ENCODE measurements at regions not wholly inside any gene's neighbourhood (a gene's known extent, or its start where the extent isn't known, plus 50 kb on each side); places are given as distances from the start of the nearest gene placed in this dataset.

DNA sequence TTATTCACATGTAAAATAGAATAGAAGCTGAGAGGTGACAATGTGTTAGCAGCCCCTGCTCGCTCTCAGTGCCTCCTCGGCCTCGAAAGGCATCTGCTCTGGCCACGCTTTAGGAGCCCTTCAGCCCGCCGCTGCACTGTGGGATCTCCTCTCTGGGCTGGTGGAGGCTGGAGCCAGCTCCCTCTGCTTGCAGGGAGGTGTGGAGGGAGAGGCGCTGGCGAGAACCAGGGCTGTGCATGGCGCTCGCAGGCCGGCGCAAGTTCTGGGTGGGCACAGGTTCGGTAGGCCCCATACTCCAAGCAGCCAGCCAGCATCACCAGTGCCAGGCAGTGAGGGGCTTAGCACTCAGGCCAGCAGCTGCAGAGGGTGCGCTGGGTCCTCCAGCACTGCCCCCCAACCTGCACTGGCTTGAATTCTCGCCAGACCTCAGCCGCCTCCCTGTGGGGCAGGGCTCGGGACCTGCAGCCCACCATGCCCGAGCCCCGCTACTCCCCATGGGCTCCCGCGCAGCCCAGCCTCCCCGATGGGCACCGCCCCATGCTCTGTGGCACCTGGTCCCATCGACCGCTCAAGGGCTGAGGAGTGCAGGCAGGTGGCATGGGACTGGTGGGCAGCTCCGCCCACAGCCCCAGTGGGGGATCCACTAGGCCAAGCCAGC is 1346.7 kb upstream of the IGFBP7 start:
- BruUV-seq (replicated peaks): no TSS peak
- H3K36me3 ChIP-seq (ENCODE audit: control insufficient read depth in 2 of 2, insufficient read depth in 2 of 2, low read length in 1 of 2): no peaks in the 10 kb centered on the region
- no peaks in the 10 kb centered on the region for H4K20me1 ChIP-seq (ENCODE audit: control insufficient read depth, insufficient read depth)
- no peak overlapping the region for H3K9ac ChIP-seq (ENCODE audit: control insufficient read depth, insufficient read depth, low read length)
- CTCF ChIA-PET: interaction anchor here (0.6 kb wide), 1 partner anchor 336 kb away, joined by 3 read pairs; no protein-coding TSS in a partner anchor
- no peak overlapping the region for H3K4me2 ChIP-seq (ENCODE audit: control insufficient read depth, insufficient read depth)
- no peaks in the 10 kb centered on the region for H3K79me2 ChIP-seq (ENCODE audit: control insufficient read depth, insufficient read depth, low read length)
- TF ChIP-seq TARDBP (IDR thresholded peaks at IDR 0.05; ENCODE audit: borderline replicate concordance): no peak
- no peak for TF ChIP-seq RAD51 (IDR thresholded peaks at IDR 0.05)
- TF ChIP-seq, protein P1, sequence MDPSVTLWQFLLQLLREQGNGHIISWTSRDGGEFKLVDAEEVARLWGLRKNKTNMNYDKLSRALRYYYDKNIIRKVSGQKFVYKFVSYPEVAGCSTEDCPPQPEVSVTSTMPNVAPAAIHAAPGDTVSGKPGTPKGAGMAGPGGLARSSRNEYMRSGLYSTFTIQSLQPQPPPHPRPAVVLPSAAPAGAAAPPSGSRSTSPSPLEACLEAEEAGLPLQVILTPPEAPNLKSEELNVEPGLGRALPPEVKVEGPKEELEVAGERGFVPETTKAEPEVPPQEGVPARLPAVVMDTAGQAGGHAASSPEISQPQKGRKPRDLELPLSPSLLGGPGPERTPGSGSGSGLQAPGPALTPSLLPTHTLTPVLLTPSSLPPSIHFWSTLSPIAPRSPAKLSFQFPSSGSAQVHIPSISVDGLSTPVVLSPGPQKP (IDR thresholded peaks at IDR 0.05; ENCODE audit: low read depth, low read length): no peak
- TF ChIP-seq ZNF207 (IDR thresholded peaks at IDR 0.05; ENCODE audit: borderline replicate concordance): no peak
- TF ChIP-seq, protein P2, sequence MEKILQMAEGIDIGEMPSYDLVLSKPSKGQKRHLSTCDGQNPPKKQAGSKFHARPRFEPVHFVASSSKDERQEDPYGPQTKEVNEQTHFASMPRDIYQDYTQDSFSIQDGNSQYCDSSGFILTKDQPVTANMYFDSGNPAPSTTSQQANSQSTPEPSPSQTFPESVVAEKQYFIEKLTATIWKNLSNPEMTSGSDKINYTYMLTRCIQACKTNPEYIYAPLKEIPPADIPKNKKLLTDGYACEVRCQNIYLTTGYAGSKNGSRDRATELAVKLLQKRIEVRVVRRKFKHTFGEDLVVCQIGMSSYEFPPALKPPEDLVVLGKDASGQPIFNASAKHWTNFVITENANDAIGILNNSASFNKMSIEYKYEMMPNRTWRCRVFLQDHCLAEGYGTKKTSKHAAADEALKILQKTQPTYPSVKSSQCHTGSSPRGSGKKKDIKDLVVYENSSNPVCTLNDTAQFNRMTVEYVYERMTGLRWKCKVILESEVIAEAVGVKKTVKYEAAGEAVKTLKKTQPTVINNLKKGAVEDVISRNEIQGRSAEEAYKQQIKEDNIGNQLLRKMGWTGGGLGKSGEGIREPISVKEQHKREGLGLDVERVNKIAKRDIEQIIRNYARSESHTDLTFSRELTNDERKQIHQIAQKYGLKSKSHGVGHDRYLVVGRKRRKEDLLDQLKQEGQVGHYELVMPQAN (conservative IDR thresholded peaks at IDR 0.05): no peak
- TF ChIP-seq, protein P3, sequence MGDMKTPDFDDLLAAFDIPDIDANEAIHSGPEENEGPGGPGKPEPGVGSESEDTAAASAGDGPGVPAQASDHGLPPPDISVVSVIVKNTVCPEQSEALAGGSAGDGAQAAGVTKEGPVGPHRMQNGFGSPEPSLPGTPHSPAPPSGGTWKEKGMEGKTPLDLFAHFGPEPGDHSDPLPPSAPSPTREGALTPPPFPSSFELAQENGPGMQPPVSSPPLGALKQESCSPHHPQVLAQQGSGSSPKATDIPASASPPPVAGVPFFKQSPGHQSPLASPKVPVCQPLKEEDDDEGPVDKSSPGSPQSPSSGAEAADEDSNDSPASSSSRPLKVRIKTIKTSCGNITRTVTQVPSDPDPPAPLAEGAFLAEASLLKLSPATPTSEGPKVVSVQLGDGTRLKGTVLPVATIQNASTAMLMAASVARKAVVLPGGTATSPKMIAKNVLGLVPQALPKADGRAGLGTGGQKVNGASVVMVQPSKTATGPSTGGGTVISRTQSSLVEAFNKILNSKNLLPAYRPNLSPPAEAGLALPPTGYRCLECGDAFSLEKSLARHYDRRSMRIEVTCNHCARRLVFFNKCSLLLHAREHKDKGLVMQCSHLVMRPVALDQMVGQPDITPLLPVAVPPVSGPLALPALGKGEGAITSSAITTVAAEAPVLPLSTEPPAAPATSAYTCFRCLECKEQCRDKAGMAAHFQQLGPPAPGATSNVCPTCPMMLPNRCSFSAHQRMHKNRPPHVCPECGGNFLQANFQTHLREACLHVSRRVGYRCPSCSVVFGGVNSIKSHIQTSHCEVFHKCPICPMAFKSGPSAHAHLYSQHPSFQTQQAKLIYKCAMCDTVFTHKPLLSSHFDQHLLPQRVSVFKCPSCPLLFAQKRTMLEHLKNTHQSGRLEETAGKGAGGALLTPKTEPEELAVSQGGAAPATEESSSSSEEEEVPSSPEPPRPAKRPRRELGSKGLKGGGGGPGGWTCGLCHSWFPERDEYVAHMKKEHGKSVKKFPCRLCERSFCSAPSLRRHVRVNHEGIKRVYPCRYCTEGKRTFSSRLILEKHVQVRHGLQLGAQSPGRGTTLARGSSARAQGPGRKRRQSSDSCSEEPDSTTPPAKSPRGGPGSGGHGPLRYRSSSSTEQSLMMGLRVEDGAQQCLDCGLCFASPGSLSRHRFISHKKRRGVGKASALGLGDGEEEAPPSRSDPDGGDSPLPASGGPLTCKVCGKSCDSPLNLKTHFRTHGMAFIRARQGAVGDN (IDR thresholded peaks at IDR 0.05): no peak
- TF ChIP-seq MXI1 (IDR thresholded peaks at IDR 0.05; ENCODE audit: low read depth, low read length): no peak
- no peaks in the 10 kb centered on the region for H3K4me1 ChIP-seq (ENCODE audit: control insufficient read depth, insufficient read depth, low read length)
- no peak overlapping the region for H2AFZ ChIP-seq (ENCODE audit: control insufficient read depth, low read depth, low read length)
- H3K4me3 ChIP-seq: no peak overlapping the region
- no peaks in the 10 kb centered on the region for H3K9me3 ChIP-seq (replicated peaks; ENCODE audit: control insufficient read depth, insufficient read depth, low read length)
- POLR2A ChIA-PET: no interaction called here
- no peak for DNase-seq (ENCODE audit: low read depth, low spot score)
- no peak for FAIRE-seq
- WGBS (ENCODE audit: insufficient coverage, insufficient replicate concordance, low lambda C conversion rate, missing lambda C conversion rate): 63% methylated on average over 24 of the region's 26 CpGs
- ATAC-seq: no peak
- no peaks in the 10 kb centered on the region for H3K27me3 ChIP-seq (replicated peaks in 1 of 2; ENCODE audit: control insufficient read depth in 2 of 2, insufficient read depth in 2 of 2, low read length in 1 of 2)
- in situ Hi-C loops (cut with MboI): no loop called here
- no peak overlapping the region for H3K27ac ChIP-seq (ENCODE audit: control insufficient read depth, insufficient read depth)
- RAD21 ChIA-PET (ENCODE audit: unreplicated experiment): no interaction called here
- intact Hi-C loops (cut with micrococcal nuclease; ENCODE audit: unreplicated experiment): no loop called here
- SMC1A ChIA-PET (ENCODE audit: uncharacterized antibody, unreplicated experiment): no interaction called here

All from GM12878 (cell line).